ENCODE measurements at regions not wholly inside any gene's neighbourhood (a gene's known extent, or its start where the extent isn't known, plus 50 kb on each side); places are given as distances from the start of the nearest gene placed in this dataset.

DNA sequence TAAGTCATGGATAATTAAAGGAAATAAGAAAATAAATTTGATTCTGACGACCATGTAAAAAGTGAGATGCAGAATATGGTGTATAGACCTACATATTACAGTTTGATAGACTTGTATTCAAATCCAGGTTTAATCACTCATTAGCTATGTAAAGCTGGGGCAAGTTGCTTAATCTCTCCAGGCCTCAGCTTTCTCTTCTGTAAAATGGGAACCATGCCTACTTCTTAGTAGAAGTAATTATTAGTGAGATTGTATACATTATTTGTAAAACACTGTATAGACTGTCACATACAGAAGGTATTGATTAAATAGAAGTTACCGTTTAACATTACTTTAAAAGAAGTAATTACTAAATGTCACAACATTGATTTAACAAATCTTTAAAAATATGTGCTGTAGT lies 392.2 kb downstream of the STK39 start:
- TF ChIP-seq, protein P1, sequence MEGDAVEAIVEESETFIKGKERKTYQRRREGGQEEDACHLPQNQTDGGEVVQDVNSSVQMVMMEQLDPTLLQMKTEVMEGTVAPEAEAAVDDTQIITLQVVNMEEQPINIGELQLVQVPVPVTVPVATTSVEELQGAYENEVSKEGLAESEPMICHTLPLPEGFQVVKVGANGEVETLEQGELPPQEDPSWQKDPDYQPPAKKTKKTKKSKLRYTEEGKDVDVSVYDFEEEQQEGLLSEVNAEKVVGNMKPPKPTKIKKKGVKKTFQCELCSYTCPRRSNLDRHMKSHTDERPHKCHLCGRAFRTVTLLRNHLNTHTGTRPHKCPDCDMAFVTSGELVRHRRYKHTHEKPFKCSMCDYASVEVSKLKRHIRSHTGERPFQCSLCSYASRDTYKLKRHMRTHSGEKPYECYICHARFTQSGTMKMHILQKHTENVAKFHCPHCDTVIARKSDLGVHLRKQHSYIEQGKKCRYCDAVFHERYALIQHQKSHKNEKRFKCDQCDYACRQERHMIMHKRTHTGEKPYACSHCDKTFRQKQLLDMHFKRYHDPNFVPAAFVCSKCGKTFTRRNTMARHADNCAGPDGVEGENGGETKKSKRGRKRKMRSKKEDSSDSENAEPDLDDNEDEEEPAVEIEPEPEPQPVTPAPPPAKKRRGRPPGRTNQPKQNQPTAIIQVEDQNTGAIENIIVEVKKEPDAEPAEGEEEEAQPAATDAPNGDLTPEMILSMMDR (IDR thresholded peaks at IDR 0.05 in 4 of 5, conservative IDR thresholded peaks at IDR 0.05 in 1 of 5): no peak
- no peak for TF ChIP-seq POLR2A (IDR thresholded peaks at IDR 0.05)

All from gastrocnemius medialis (tissue), 4 donors.